Neuron (in vitro differentiated cells): ENCODE measurements at regions not wholly inside any gene's neighbourhood (a gene's known extent, or its start where the extent isn't known, plus 50 kb on each side); places are given as distances from the start of the nearest gene placed in this dataset.

ENCODE experiments used
- H2AFZ ChIP-seq: one replicate; pipeline ENCODE4 v1.6.1; 2013; ENCODE audit warnings: low read depth, mild to moderate bottlenecking, inconsistent platforms, low read length, moderate library complexity
- H3K27me3 ChIP-seq: one replicate; pipeline ENCODE4 v1.6.1; 2013; ENCODE audit warnings: low read length; ENCODE audit not compliant: insufficient read depth
- H3K36me3 ChIP-seq: one replicate; pipeline ENCODE4 v1.6.1; 2013; ENCODE audit warnings: low read length; ENCODE audit not compliant: insufficient read depth
- H3K4me1 ChIP-seq: one replicate; pipeline ENCODE4 v1.6.1; 2013; ENCODE audit warnings: low read length; ENCODE audit not compliant: insufficient read depth
- H3K4me3 ChIP-seq: 2 replicates; pipeline ENCODE4 v1.5.1; 2013; ENCODE audit warnings: mild to moderate bottlenecking, low read length, moderate library complexity
- H3K9me3 ChIP-seq: one replicate; pipeline ENCODE4 v1.6.1; 2013; ENCODE audit warnings: low read length

- no peaks in the 10 kb centered on the region for H3K27me3 ChIP-seq
These were observed 327.3 kb downstream of the COG6 start for GRCh38 chr13:39982745-39983144.

GRCh38 chr13:39985071-39985470 is 329.6 kb downstream of the COG6 start:
- H3K27me3 ChIP-seq: no peaks in the 10 kb centered on the region
- H3K4me3 ChIP-seq: no peak overlapping the region
- peaks cover 11% of the 10 kb centered on the region for H3K4me1 ChIP-seq
- H3K9me3 ChIP-seq: no peaks in the 10 kb centered on the region
- H2AFZ ChIP-seq: no peak overlapping the region
- no peaks in the 10 kb centered on the region for H3K36me3 ChIP-seq

More at GRCh38 chr13:39982745-39983144, 327.3 kb downstream of the COG6 start:
- no peaks in the 10 kb centered on the region for H3K36me3 ChIP-seq
- peaks cover under 1% of the 10 kb centered on the region for H3K4me1 ChIP-seq
- no peak overlapping the region for H2AFZ ChIP-seq
- H3K9me3 ChIP-seq: no peaks in the 10 kb centered on the region
- no peak overlapping the region for H3K4me3 ChIP-seq

GRCh38 chr13:39988351-39988750 is 332.9 kb downstream of the COG6 start:
- H3K27me3 ChIP-seq: no peaks in the 10 kb centered on the region

GRCh38 chr13:39998166-39998565 is 342.7 kb downstream of the COG6 start:
- Histone ChIP-seq H3K4me3 (no peak overlapping the region), H3K36me3 (no peaks in the 10 kb centered on the region), H3K27me3 (no peaks in the 10 kb centered on the region), H3K9me3 (no peaks in the 10 kb centered on the region), H2AFZ (no peak overlapping the region), H3K4me1 (peaks cover 4% of the 10 kb centered on the region)

More at GRCh38 chr13:39988351-39988750, 332.9 kb downstream of the COG6 start:
- peaks cover 11% of the 10 kb centered on the region for H3K4me1 ChIP-seq
- no peak overlapping the region for H3K4me3 ChIP-seq
- no peaks in the 10 kb centered on the region for H3K36me3 ChIP-seq
- no peak overlapping the region for H2AFZ ChIP-seq
- H3K9me3 ChIP-seq: no peaks in the 10 kb centered on the region

- Histone ChIP-seq H3K4me1 (peaks cover 4% of the 10 kb centered on the region), H3K4me3 (no peak overlapping the region), H3K36me3 (no peaks in the 10 kb centered on the region), H3K9me3 (no peaks in the 10 kb centered on the region), H3K27me3 (no peaks in the 10 kb centered on the region), H2AFZ (no peak overlapping the region)
These were observed 346.6 kb downstream of the COG6 start for GRCh38 chr13:40002016-40002415.

- Histone ChIP-seq H3K4me1 (no peaks in the 10 kb centered on the region), H3K36me3 (no peaks in the 10 kb centered on the region), H3K9me3 (no peaks in the 10 kb centered on the region), H3K4me3 (no peak overlapping the region), H3K27me3 (no peaks in the 10 kb centered on the region), H2AFZ (no peak overlapping the region)
These were observed 358.1 kb downstream of the COG6 start for GRCh38 chr13:40013554-40013953.

- no peak overlapping the region for H3K4me3 ChIP-seq
- H3K36me3 ChIP-seq: no peaks in the 10 kb centered on the region
- no peak overlapping the region for H2AFZ ChIP-seq
- H3K9me3 ChIP-seq: no peaks in the 10 kb centered on the region
- H3K27me3 ChIP-seq: no peaks in the 10 kb centered on the region
- H3K4me1 ChIP-seq: no peaks in the 10 kb centered on the region
These were observed 361.6 kb downstream of the COG6 start for GRCh38 chr13:40016953-40017660.

- Histone ChIP-seq H3K4me1 (no peaks in the 10 kb centered on the region), H3K36me3 (no peaks in the 10 kb centered on the region), H3K4me3 (no peak overlapping the region), H2AFZ (no peak overlapping the region), H3K27me3 (no peaks in the 10 kb centered on the region), H3K9me3 (no peaks in the 10 kb centered on the region)
These were observed 362.3 kb downstream of the COG6 start for GRCh38 chr13:40017662-40018262.

GRCh38 chr13:40023595-40024203 is 368.2 kb downstream of the COG6 start:
- Histone ChIP-seq H3K4me3 (no peak overlapping the region), H3K9me3 (no peaks in the 10 kb centered on the region), H3K36me3 (no peaks in the 10 kb centered on the region), H3K27me3 (no peaks in the 10 kb centered on the region), H3K4me1 (peaks cover 7% of the 10 kb centered on the region), H2AFZ (no peak overlapping the region)

- Histone ChIP-seq H3K9me3 (no peaks in the 10 kb centered on the region), H3K4me1 (peaks cover 7% of the 10 kb centered on the region), H3K36me3 (no peaks in the 10 kb centered on the region), H3K4me3 (no peak overlapping the region), H2AFZ (no peak overlapping the region), H3K27me3 (no peaks in the 10 kb centered on the region)
These were observed 368.9 kb downstream of the COG6 start for GRCh38 chr13:40024204-40024966.

- Histone ChIP-seq H3K36me3 (no peaks in the 10 kb centered on the region), H3K4me3 (no peak overlapping the region), H3K9me3 (no peaks in the 10 kb centered on the region), H2AFZ (no peak overlapping the region), H3K27me3 (no peaks in the 10 kb centered on the region), H3K4me1 (peaks cover 7% of the 10 kb centered on the region)
These were observed 369.7 kb downstream of the COG6 start for GRCh38 chr13:40024967-40025714.

GRCh38 chr13:40026174-40026585 is 370.7 kb downstream of the COG6 start:
- Histone ChIP-seq H2AFZ (no peak overlapping the region), H3K4me3 (no peak overlapping the region), H3K27me3 (no peaks in the 10 kb centered on the region)

More at GRCh38 chr13:40026174-40026585, 370.7 kb downstream of the COG6 start:
- Histone ChIP-seq H3K9me3 (no peaks in the 10 kb centered on the region), H3K36me3 (no peaks in the 10 kb centered on the region), H3K4me1 (peaks cover 7% of the 10 kb centered on the region)
